GM21515 (cell line): ENCODE measurements at regions not wholly inside any gene's neighbourhood (a gene's known extent, or its start where the extent isn't known, plus 50 kb on each side); places are given as distances from the start of the nearest gene placed in this dataset.

ENCODE experiments used
- ATAC-seq: cut with Tn5 transposase; IDR thresholded peaks from one replicate; pipeline ENCODE4 v1.9.1; 2021; ENCODE audit not compliant: unreplicated experiment

DNA sequence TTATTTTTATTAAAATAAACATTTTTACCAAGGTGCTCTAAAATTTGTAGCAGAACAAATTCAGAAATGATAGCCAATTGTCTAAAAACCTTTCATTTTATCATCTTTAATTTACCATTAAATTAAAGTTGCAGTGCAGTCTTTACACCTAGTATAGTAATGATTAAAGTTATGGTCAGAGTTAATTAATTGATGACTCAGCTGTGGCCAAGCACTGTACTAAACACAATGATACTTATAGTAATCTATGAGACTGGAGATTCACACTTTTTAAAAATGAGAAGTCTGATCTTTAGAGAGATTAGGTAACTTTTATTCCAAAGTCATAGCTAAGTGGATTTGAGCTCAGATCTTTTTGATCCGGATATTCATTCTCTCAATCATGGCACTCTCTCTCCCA is 621.1 kb upstream of the MEF2C start:
- ATAC-seq = no peak

- ATAC-seq = no peak
Measured at GRCh38 chr5:89499787-89500186, 616.8 kb upstream of the MEF2C start.

DNA sequence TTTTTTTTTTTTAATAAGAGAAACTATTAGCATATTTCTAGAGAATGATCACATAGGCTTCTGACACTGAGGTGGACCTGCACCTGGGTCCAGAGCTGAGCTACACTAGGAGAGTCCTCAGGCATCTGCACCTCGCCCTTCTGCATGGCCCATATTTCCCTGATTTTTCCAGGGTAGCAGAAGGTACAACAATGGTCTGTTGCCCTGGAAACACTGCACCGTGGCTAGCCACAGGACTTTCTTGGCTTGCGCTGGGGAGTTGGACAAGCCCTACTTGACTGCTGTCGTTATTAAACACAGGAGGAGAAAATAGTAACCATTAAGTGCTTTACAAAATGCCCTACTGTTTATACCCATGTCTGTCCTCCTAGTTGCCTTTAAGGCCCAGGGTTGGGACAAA is 615.7 kb upstream of the MEF2C start:
- ATAC-seq = no peak

DNA sequence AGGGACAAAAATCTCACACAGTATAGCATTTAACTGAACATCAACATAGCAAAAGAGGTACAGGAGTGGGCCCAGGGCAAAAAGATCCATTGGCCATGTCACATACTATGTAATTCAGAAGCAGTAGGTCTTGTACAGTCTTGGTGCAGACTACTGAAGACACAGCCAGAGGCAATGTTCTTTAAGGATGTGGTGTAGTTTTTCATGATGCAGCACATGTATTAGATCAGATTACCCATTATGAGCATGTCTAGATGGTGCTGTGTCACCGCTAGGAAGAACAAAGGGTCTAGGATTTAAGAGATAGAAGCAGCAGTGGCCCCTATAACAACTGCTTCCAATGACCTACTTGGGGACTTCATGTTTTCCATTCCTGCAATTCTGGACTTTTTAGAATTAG is 610.4 kb upstream of the MEF2C start:
- no peak for ATAC-seq

DNA sequence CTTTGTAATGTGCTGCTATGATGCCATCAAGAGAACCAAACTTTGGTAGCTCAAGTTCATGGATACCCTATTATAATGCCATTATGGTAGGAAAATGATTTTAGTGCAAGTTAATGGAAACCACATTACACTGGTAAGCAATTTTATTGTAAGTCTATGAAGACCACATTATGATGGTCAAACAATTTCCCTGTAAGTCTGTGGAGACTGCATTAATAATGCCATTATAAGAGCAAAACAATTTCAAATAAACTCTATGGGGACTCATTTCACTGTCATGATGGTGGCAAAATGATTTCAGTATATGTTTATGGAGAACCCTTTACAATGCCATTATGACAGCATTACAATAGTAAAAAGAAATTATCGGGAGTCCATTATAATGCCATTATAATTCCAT is 602.0 kb upstream of the MEF2C start:
- ATAC-seq = no peak

DNA sequence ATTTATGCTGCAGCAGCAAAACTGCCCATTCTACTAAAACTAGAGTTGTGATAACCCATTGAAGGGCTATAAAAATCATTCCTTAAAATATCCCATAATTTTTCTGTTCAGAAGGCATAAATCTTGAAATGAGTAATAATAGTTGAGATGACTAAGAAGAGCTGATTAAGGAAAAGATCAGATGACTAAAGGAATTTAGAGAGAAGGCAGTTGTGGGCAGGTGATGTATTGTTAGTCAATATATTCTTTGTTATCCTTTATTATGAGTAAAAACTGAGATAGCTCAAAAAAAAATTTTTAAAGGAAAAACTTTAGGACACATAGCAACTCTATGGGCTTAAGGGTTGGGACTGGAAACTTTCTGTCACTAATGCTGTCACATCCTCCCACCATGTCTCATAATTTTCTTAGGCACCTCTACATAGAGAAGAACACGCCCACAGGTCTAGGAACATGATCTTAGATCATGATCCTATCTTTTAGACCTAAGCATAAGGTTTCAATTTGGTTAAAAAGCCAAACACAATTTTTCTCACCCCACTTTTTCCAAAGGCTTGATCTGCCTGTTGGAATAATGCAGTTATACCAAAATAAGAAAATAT is 597.5 kb upstream of the MEF2C start:
- no peak for ATAC-seq

GRCh38 chr5:89478851-89479250 is 595.9 kb upstream of the MEF2C start:
- ATAC-seq = no peak

GRCh38 chr5:89473196-89473595 is 590.2 kb upstream of the MEF2C start:
- ATAC-seq = no peak

GRCh38 chr5:89471541-89471940 is 588.6 kb upstream of the MEF2C start:
- no peak for ATAC-seq

- ATAC-seq = no peak
Measured at GRCh38 chr5:89471115-89471514, 588.1 kb upstream of the MEF2C start.

DNA sequence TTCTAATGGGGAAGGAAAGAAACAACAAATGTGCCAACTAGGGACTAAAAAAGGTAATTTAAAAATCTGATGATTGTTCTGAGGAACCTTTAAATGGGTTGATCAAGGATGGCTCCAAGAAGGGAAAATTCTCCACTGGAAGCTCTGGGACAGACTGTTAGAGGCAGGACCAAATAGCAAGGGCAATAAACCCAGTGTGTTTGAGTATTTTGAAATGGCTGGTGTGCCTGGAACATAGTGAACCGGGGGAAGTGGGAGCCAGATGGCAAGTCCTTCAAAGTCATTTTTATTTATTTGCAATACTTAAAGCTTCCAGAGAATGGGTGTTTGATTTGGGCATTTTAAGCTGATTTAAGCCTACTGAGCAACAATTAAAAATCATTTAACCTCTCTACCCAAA is 587.7 kb upstream of the MEF2C start:
- ATAC-seq = no peak

DNA sequence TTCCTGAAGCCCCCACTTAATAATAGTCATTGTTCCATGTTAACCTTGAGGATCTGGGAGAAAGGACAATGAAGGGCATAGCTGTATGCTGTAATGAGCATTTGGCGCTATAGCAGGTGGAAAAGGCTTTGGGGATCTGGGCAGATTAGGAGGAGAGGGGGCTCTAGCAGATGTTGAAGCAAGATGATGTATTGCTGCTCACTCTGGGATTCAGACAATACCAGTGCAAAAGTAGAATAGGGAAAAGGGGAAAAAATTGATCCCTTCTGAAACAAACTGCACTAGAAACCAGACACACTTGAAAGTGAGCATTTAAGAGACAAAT is 575.3 kb upstream of the MEF2C start:
- ATAC-seq = no peak

- ATAC-seq = no peak
Measured at GRCh38 chr5:89457411-89458331, 574.7 kb upstream of the MEF2C start.

- ATAC-seq = no peak
Measured at GRCh38 chr5:89452081-89452480, 569.1 kb upstream of the MEF2C start.

DNA sequence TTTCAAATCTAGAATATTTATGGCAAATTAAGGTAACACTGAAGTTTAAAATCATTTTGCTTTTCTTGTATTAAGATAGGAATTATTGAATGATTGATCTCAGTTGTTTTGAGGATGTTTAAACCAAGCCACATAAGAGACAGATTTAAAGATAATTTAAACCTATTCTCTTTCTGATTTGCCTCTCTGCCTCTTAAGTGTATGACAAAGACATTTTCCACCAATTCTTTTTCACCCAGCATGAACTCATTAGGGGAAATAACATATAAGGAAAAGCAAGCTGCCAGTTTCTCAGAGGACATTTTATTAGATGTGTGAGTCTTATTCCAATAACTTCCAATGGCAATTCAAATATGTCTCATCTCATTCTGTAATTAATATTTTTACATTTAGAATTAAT is 568.3 kb upstream of the MEF2C start:
- ATAC-seq = no peak

DNA sequence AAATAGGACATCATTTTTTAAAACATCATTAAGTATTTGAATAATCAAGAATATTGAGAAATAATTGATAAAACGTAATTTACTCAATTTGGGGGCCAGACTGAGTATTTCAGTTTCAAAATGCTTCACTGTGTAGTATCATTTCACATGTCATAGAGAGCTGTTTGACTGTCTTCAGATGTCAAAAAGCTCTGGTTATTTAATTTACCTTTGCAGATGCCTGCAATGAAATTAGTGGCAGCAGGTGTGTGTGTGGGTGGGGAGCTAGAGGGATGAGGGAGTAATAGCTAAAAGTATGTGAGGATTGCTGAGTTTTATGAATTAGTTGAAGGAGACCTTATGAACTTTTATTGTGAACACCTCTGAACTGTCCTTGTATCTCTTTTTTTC is 567.2 kb upstream of the MEF2C start:
- ATAC-seq = no peak

DNA sequence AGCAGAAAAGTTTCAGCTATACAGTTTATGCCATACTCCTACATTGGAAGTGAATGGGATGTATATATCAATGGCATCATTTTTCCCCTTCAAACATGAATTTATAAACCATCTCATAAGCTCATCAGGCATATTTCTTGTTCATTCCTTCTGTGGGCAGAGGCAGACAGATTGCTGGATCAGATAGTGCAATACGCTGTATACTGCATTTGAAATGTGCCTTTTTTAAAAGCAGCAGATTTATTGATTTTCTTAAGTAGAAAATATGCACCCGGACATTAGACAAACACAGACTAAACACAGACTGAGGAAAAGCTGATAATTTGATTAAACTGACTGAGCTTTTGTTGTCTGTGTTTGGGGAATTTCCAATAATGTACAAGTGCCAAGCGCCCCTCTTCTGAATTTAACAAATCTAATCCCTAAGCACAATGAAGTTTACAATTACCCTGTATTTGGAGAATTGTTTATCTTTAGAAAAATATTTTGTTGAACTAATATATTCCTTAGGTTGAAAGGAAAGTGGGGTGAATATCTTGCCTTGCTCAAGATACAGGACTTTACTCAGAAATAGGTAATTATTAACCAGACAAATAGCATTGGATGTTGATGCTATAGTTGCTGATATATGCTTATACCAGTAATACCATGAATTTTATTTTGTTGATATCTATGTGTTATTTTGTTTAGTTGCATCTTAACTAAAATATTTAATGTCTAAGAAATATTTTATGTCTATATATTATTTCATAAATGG is 566.6 kb upstream of the MEF2C start:
- ATAC-seq = no peak

DNA sequence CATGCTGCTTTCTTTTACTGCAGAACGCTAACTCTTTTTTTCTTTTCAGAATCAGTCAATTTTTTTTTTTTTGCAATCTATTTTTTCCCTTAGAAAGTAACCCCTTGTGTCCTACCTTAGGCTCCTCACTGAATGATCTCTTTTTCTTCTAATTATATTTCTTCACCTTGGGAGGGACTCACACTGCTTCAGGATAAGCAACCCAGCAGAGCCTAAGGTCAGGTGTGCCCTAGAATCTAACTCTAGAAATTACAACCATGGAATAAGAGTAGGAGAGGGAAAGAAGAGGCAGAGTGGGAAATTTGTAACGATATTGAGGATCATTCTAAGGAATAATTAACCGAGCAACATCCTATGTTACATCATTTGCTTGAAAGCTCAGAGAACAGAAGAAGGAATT is 564.0 kb upstream of the MEF2C start:
- ATAC-seq = no peak

DNA sequence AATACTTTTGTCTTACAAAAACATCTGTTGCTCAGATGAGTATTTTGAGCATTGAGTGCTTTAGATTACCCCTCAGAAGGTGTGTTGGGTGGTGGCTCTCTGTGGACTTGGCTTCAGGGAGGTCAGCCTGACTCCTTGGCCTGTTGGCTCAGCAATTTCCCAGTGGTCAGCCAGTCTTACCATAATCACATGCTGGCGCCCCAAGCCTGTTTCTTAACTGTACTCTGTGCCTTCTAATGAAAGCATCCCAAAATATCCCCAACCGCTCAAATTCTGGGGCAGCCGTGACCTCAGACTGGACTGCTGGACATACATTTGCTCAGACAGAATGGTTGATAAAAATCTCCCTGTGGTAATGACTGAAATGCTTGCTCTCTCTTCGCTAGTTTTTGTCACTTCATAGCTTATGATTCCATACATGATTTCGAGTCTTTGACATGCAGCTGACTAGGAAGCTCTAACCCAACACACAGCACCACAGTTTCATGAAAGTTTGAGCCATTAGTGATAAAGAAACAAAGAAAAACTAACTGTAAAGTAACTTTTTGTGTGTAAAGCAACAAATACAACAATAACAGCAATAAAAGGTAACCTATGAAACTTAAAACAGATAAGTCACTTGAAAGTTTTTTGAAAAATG is 562.2 kb upstream of the MEF2C start:
- ATAC-seq = no peak

GRCh38 chr5:89444088-89444487 is 561.1 kb upstream of the MEF2C start:
- no peak for ATAC-seq

DNA sequence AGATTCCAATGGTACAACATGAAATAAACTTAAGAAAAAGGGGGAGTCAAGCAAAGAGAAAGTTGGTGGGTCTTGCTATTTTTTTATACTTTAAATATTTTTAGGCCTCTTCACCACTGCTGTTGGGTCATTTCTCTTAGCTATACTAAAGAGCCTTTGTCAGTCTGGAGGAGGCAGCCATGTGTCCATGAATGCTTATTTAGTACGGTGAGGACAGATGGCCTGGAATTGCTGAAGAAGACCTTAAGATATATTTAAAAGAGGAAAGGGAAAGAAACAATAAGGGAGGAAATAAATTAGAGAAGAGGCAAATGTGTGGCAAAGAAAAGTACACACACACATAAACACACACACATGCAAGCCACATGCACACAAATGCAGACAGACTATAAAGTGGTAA is 560.5 kb upstream of the MEF2C start:
- no peak for ATAC-seq

DNA sequence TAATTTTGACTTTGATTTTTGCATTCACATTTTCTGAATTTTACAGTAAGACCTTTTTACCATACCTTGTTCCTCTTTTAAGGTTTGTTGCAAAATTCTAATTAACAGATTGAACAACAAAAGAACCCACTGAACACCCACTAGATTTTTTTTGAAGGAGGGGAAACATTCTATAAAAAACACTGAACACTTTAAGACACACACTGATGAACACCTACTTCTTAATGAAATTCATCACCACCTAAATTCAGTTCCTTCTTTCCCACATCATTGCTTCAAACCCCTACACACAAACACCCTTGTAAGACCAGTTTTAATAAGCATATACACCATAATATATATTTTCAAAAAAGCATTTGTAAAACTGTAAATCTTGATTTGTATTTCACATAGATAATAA is 559.0 kb upstream of the MEF2C start:
- no peak for ATAC-seq
